PC-3 (cell line): ENCODE measurements at regions not wholly inside any gene's neighbourhood (a gene's known extent, or its start where the extent isn't known, plus 50 kb on each side); places are given as distances from the start of the nearest gene placed in this dataset.
A peak's percentile ranks its signal among the peaks of the same experiment; 100 is the strongest.

Experiments
- ATAC-seq: fragments of 200-7000 bp; cut with Tn5 transposase; 2 replicates; pipeline ENCODE4 v1.9.1; 2020; ENCODE audit warnings: mild to moderate bottlenecking, moderate library complexity
- BruUV-seq: library from RNA; stranded (reverse); fragments of 400-500 nt; replicated peaks from 2 replicates; lab custom pipeline; 2021; lab: Mats Ljungman, UMichigan
- CTCF ChIA-PET: fragments of 300-600 bp; sonication (Branson Sonifier 250); formaldehyde crosslinking; loops from one replicate; lab custom pipeline; 2022; ENCODE audit warnings: antibody characterized with exemption; lab: Charles Lee
- POLR2A ChIA-PET: fragments of 300-600 bp; sonication (Branson Sonifier 250); formaldehyde crosslinking; loops from one replicate; lab custom pipeline; 2022; ENCODE audit warnings: antibody characterized with exemption; ENCODE audit not compliant: unreplicated experiment; lab: Charles Lee
- DNase-seq: peaks from one replicate; pipeline ENCODE4 v3.0.0-alpha.2; 2015
- H2AFZ ChIP-seq: fragments of 300-600 bp; sonication (generic); 2 replicates; pipeline ENCODE4 v1.6.0; 2016; ENCODE audit warnings: antibody characterized with exemption, low read length
- H3F3A ChIP-seq: fragments of 300-600 bp; sonication (generic); one replicate; pipeline ENCODE4 v1.6.0; 2017; ENCODE audit warnings: antibody characterized with exemption, low read length, control low read depth, mild to moderate bottlenecking; ENCODE audit not compliant: unreplicated experiment
- H3K27ac ChIP-seq: fragments of 300-600 bp; sonication (generic); 2 replicates; pipeline ENCODE4 v1.5.1; 2016; ENCODE audit warnings: mild to moderate bottlenecking, low read length
- H3K27me3 ChIP-seq: fragments of 300-600 bp; sonication (generic); 2 replicates; pipeline ENCODE4 v1.6.1; 2016; ENCODE audit warnings: low read length, mixed read lengths
- H3K36me3 ChIP-seq: fragments of 300-600 bp; sonication (generic); 2 replicates; pipeline ENCODE4 v1.6.1; 2016; ENCODE audit warnings: low read depth, mixed run types, low read length, mixed read lengths
- H3K4me1 ChIP-seq: fragments of 300-600 bp; sonication (generic); 2 replicates; pipeline ENCODE4 v1.5.1; 2016; ENCODE audit warnings: low read length; ENCODE audit not compliant: insufficient read depth
- H3K4me2 ChIP-seq: fragments of 300-600 bp; sonication (generic); 2 replicates; pipeline ENCODE4 v1.6.0; 2016; ENCODE audit warnings: low read length
- H3K4me3 ChIP-seq: fragments of 300-600 bp; sonication (generic); 2 replicates; pipeline ENCODE4 v1.5.1; 2016; ENCODE audit warnings: mild to moderate bottlenecking, low read length, mixed read lengths
- H3K79me2 ChIP-seq: fragments of 300-600 bp; sonication (generic); 2 replicates; pipeline ENCODE4 v1.6.1; 2017; ENCODE audit warnings: low read length, mixed read lengths
- H3K9ac ChIP-seq: fragments of 300-600 bp; sonication (generic); 2 replicates; pipeline ENCODE4 v1.6.0; 2016; ENCODE audit warnings: mild to moderate bottlenecking, low read length
- H3K9me2 ChIP-seq: fragments of 300-600 bp; sonication (generic); replicated peaks from 2 replicates; pipeline ENCODE4 v1.6.1; 2016; ENCODE audit warnings: mixed run types, low read length, mixed read lengths
- H3K9me3 ChIP-seq: fragments of 300-600 bp; sonication (generic); 2 replicates; pipeline ENCODE4 v1.6.1; 2016; ENCODE audit warnings: low read length, mixed read lengths
- H4K20me1 ChIP-seq: fragments of 300-600 bp; sonication (generic); 2 replicates; pipeline ENCODE4 v1.6.1; 2016; ENCODE audit warnings: low read length, mixed read lengths
- EZH2 ChIP-seq: fragments of 300-600 bp; sonication (generic); IDR thresholded peaks from one replicate; pipeline ENCODE4 v1.6.1; 2017; ENCODE audit warnings: antibody characterized with exemption, mild to moderate bottlenecking, low read length; ENCODE audit not compliant: unreplicated experiment
- EZH2phosphoT487 ChIP-seq: fragments of 300-600 bp; sonication (generic); IDR thresholded peaks from 2 replicates; pipeline ENCODE4 v1.6.1; 2018; ENCODE audit warnings: mild to moderate bottlenecking, antibody characterized with exemption, low read length, borderline replicate concordance
- intact Hi-C: fragments of 100-400 bp; cut with micrococcal nuclease; formaldehyde crosslinking; loops from 2 replicates; pipeline ENCODE4 v1.9.0; 2023
- TF ChIP-seq, protein P1 (sequence below): fragments of 300-600 bp; sonication (generic); conservative IDR thresholded peaks from 2 replicates; pipeline ENCODE4 v1.5.1; 2017; ENCODE audit warnings: antibody characterized with exemption, low read depth, mild to moderate bottlenecking, low read length

GRCh38 chr7:10888861-10889260, 84.8 kb upstream of the PHF14 start:
- CTCF ChIA-PET: interaction anchor here (0.5 to 0.7 kb wide), 2 partner anchors 243 to 483 kb away, joined by 3 to 4 read pairs; no protein-coding TSS in a partner anchor
- Histone ChIP-seq H3K9ac (no peak overlapping the region), H2AFZ (peak overlapping the region; percentile 58), H3K79me2 (no peaks in the 10 kb centered on the region), H3F3A (no peaks in the 10 kb centered on the region), H3K36me3 (no peaks in the 10 kb centered on the region), H3K9me2 (no peaks in the 10 kb centered on the region), H3K27me3 (no peaks in the 10 kb centered on the region), H3K4me1 (no peaks in the 10 kb centered on the region), H3K9me3 (no peaks in the 10 kb centered on the region), H3K4me3 (no peak overlapping the region), H3K4me2 (no peak overlapping the region), H4K20me1 (no peaks in the 10 kb centered on the region), H3K27ac (no peak overlapping the region)
- TF ChIP-seq EZH2phosphoT487 (no peak), EZH2 (no peak)
- TF ChIP-seq, protein P1, sequence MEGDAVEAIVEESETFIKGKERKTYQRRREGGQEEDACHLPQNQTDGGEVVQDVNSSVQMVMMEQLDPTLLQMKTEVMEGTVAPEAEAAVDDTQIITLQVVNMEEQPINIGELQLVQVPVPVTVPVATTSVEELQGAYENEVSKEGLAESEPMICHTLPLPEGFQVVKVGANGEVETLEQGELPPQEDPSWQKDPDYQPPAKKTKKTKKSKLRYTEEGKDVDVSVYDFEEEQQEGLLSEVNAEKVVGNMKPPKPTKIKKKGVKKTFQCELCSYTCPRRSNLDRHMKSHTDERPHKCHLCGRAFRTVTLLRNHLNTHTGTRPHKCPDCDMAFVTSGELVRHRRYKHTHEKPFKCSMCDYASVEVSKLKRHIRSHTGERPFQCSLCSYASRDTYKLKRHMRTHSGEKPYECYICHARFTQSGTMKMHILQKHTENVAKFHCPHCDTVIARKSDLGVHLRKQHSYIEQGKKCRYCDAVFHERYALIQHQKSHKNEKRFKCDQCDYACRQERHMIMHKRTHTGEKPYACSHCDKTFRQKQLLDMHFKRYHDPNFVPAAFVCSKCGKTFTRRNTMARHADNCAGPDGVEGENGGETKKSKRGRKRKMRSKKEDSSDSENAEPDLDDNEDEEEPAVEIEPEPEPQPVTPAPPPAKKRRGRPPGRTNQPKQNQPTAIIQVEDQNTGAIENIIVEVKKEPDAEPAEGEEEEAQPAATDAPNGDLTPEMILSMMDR: no peak
- BruUV-seq: no TSS peak
- ATAC-seq (no peak; the same call in 1 of the 2 replicates), DNase-seq (no peak)
- intact Hi-C loops: loop anchor here (2.0 to 10.0 kb wide), 5 partner anchors 164 to 476 kb away; no protein-coding TSS in a partner anchor
- POLR2A ChIA-PET: no interaction called here

GRCh38 chr7:10889266-10889898, 84.3 kb upstream of the PHF14 start:
- POLR2A ChIA-PET: no interaction called here
- Histone ChIP-seq H3K4me3 (no peak overlapping the region), H3F3A (no peaks in the 10 kb centered on the region), H3K9me2 (no peaks in the 10 kb centered on the region), H3K79me2 (no peaks in the 10 kb centered on the region), H3K9ac (no peak overlapping the region), H3K27ac (no peak overlapping the region), H3K4me1 (no peaks in the 10 kb centered on the region), H3K4me2 (no peak overlapping the region), H4K20me1 (no peaks in the 10 kb centered on the region), H3K9me3 (no peaks in the 10 kb centered on the region), H3K27me3 (no peaks in the 10 kb centered on the region), H3K36me3 (no peaks in the 10 kb centered on the region), H2AFZ (peak overlapping the region; percentile 58)
- TF ChIP-seq, protein P1: peak; percentile 82
- no peak for TF ChIP-seq EZH2
- TF ChIP-seq EZH2phosphoT487: no peak
- intact Hi-C loops: loop anchor here (2.0 to 10.0 kb wide), 5 partner anchors 165 to 477 kb away; no protein-coding TSS in a partner anchor
- BruUV-seq: no TSS peak
- CTCF ChIA-PET: interaction anchor here (0.5 to 0.7 kb wide), 2 partner anchors 244 to 484 kb away, joined by 3 to 4 read pairs; no protein-coding TSS in a partner anchor
- peak; percentile 90 for ATAC-seq
- DNase-seq: peak; percentile 58

DNA sequence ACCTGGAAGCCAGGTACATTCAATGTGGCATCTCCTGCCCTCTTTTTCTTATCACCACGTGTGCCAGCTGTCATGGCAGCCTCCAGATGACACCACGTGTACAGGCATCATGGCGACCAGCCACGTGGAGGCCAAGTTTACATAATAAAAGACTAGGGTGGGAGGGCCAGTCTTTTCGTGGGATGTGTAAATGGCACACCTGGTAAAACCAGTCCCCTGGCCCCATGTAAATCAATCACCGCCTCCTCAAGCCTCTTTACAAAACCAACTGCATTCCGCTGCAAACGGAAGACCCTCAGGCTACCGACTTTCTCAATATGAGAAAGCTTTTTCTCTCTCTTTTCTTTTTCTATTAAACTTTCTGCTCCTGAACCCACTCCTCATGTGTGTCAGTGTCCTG, 65.1 kb upstream of the PHF14 start:
- H3K27me3 ChIP-seq: no peaks in the 10 kb centered on the region
- no peak for TF ChIP-seq EZH2phosphoT487
- TF ChIP-seq, protein P1: no peak
- no peak for TF ChIP-seq EZH2
- ChIA-PET CTCF (no interaction called here), POLR2A (no interaction called here)
- no peak for DNase-seq
- no peaks in the 10 kb centered on the region for H3K36me3 ChIP-seq
- H3K9me3 ChIP-seq: 0 out of 2 replicates have a peak, but pooled peaks cover 12% of the 10 kb centered on the region
- no peak overlapping the region for H2AFZ ChIP-seq
- H3K9me2 ChIP-seq: no peaks in the 10 kb centered on the region
- no peak overlapping the region for H3K4me2 ChIP-seq
- no peaks in the 10 kb centered on the region for H4K20me1 ChIP-seq
- H3K79me2 ChIP-seq: no peaks in the 10 kb centered on the region
- H3F3A ChIP-seq: no peaks in the 10 kb centered on the region
- H3K9ac ChIP-seq: no peak overlapping the region
- H3K4me1 ChIP-seq: no peaks in the 10 kb centered on the region
- H3K27ac ChIP-seq: no peak overlapping the region
- no peak for ATAC-seq
- BruUV-seq: no TSS peak
- H3K4me3 ChIP-seq: no peak overlapping the region
- intact Hi-C loops: no loop called here
